Endodermal cell (in vitro differentiated cells): ENCODE measurements at regions not wholly inside any gene's neighbourhood (a gene's known extent, or its start where the extent isn't known, plus 50 kb on each side); places are given as distances from the start of the nearest gene placed in this dataset.

Experiments
- DNase-seq: peaks from one replicate; pipeline ENCODE4 v3.0.0-alpha.2; 2017
- H3K27ac ChIP-seq: 2 replicates; pipeline ENCODE4 v1.5.1; 2013; ENCODE audit warnings: mild to moderate bottlenecking, low read depth, low read length, moderate library complexity
- H3K27me3 ChIP-seq: 2 replicates; pipeline ENCODE4 v1.6.1; 2013; ENCODE audit warnings: mild to moderate bottlenecking, low read length, moderate library complexity; ENCODE audit not compliant: insufficient read depth, control insufficient read depth, poor library complexity, severe bottlenecking
- H3K36me3 ChIP-seq: 2 replicates; pipeline ENCODE4 v1.7.0; 2013; ENCODE audit warnings: mild to moderate bottlenecking, low read length, moderate library complexity; ENCODE audit not compliant: control insufficient read depth, insufficient read depth
- H3K4me1 ChIP-seq: one replicate; pipeline ENCODE4 v1.7.0; 2013; ENCODE audit warnings: low read length; ENCODE audit not compliant: control insufficient read depth, insufficient read depth
- H3K4me3 ChIP-seq: 2 replicates; pipeline ENCODE4 v1.5.1; 2013; ENCODE audit warnings: mild to moderate bottlenecking, low read length, moderate library complexity
- H3K9ac ChIP-seq: 2 replicates; pipeline ENCODE4 v1.6.1; 2013; ENCODE audit warnings: mild to moderate bottlenecking, low read length, moderate library complexity; ENCODE audit not compliant: poor library complexity, severe bottlenecking; ENCODE audit errors: extremely low read depth
- H3K9me3 ChIP-seq: 2 replicates; pipeline ENCODE4 v1.6.1; 2013; ENCODE audit warnings: mild to moderate bottlenecking, low read length, moderate library complexity; ENCODE audit not compliant: control insufficient read depth
- H3K27ac Mint-ChIP-seq: 2 replicates; pipeline ENCODE4 v1.8.0; 2020; ENCODE audit warnings: mixed read lengths
- H3K27me3 Mint-ChIP-seq: 2 replicates; pipeline ENCODE4 v1.8.0; 2021; ENCODE audit warnings: mild to moderate bottlenecking, mixed read lengths; ENCODE audit not compliant: insufficient read depth
- H3K36me3 Mint-ChIP-seq: 2 replicates; pipeline ENCODE4 v1.8.0; 2020; ENCODE audit warnings: low read depth, mixed read lengths
- H3K4me1 Mint-ChIP-seq: 2 replicates; pipeline ENCODE4 v1.8.0; 2020; ENCODE audit warnings: mixed read lengths
- H3K4me3 Mint-ChIP-seq: 2 replicates; pipeline ENCODE4 v1.8.0; 2020; ENCODE audit warnings: mild to moderate bottlenecking, moderate library complexity, mixed read lengths
- H3K9me3 Mint-ChIP-seq: 2 replicates; pipeline ENCODE4 v1.8.0; 2020; ENCODE audit warnings: mild to moderate bottlenecking, mixed read lengths
- WGBS, 2 experiments: methylation state at CpG; one replicate each; pipeline versions ENCODE4 v1.1.5 to v1.1.7; 2013; ENCODE audit warnings: missing lambda C conversion rate in 2 of 2, mixed read lengths in 1 of 2; ENCODE audit not compliant: insufficient coverage in 1 of 2, insufficient read length in 1 of 2; 5-methylcytosine and 5-hydroxymethylcytosine counted together
- TF ChIP-seq, protein P1 (sequence below): fragments of 200-600 bp; sonication (generic); conservative IDR thresholded peaks from 2 replicates; pipeline ENCODE4 v1.5.0; 2021; ENCODE audit warnings: antibody characterized with exemption, mild to moderate bottlenecking

GRCh38 chr14:44265246-44265645 lies 241.8 kb downstream of the FSCB start:
- Mint-ChIP-seq H3K4me1 (peaks cover 1% of the 10 kb centered on the region), H3K4me3 (no peak overlapping the region), H3K9me3 (peaks cover 18% of the 10 kb centered on the region), H3K27me3 (no peaks in the 10 kb centered on the region), H3K27ac (no peak overlapping the region), H3K36me3 (no peaks in the 10 kb centered on the region)
- H3K9ac ChIP-seq, result no peak overlapping the region
- H3K9me3 ChIP-seq, result no peaks in the 10 kb centered on the region
- H3K27me3 ChIP-seq, result no peaks in the 10 kb centered on the region
- 74 to 87% methylated on average over 2 of the region's 2 CpGs for WGBS, 2 experiments
- no peak for DNase-seq
- no peak overlapping the region for H3K27ac ChIP-seq
- TF ChIP-seq, protein P1, sequence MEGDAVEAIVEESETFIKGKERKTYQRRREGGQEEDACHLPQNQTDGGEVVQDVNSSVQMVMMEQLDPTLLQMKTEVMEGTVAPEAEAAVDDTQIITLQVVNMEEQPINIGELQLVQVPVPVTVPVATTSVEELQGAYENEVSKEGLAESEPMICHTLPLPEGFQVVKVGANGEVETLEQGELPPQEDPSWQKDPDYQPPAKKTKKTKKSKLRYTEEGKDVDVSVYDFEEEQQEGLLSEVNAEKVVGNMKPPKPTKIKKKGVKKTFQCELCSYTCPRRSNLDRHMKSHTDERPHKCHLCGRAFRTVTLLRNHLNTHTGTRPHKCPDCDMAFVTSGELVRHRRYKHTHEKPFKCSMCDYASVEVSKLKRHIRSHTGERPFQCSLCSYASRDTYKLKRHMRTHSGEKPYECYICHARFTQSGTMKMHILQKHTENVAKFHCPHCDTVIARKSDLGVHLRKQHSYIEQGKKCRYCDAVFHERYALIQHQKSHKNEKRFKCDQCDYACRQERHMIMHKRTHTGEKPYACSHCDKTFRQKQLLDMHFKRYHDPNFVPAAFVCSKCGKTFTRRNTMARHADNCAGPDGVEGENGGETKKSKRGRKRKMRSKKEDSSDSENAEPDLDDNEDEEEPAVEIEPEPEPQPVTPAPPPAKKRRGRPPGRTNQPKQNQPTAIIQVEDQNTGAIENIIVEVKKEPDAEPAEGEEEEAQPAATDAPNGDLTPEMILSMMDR, result no peak
- H3K36me3 ChIP-seq, result no peaks in the 10 kb centered on the region
- no peak overlapping the region for H3K4me3 ChIP-seq
- H3K4me1 ChIP-seq, result no peaks in the 10 kb centered on the region

DNA sequence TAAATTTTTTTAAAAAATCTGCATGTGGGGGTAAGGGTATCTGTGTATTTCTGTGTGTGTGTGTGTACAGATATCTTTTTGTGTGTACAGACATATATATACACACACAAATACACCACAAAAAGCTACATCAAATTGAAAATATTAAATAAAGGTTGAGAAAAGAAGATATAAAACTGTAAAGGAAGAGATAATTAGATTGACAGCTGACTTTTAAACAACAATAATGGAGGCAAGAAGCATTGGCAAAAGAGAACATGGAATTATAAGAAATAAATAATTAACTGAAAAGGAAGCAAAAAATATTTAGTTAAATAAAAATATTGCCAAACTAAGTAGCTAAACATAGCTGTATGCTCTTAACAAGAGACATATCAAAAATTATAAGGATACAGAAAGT lies 291.4 kb downstream of the FSCB start:
- no peak for DNase-seq
- no peak overlapping the region for H3K4me3 ChIP-seq
- H3K27me3 Mint-ChIP-seq, result no peaks in the 10 kb centered on the region
- H3K4me1 Mint-ChIP-seq, result no peaks in the 10 kb centered on the region
- no peak overlapping the region for H3K27ac ChIP-seq
- no peak overlapping the region for H3K9ac ChIP-seq
- TF ChIP-seq, protein P1, result no peak
- no peaks in the 10 kb centered on the region for H3K4me1 ChIP-seq
- H3K4me3 Mint-ChIP-seq, result no peak overlapping the region
- H3K9me3 ChIP-seq, result peaks cover 5% of the 10 kb centered on the region
- peaks cover 13% of the 10 kb centered on the region for H3K9me3 Mint-ChIP-seq
- H3K36me3 Mint-ChIP-seq, result no peaks in the 10 kb centered on the region
- no peaks in the 10 kb centered on the region for H3K27me3 ChIP-seq
- H3K36me3 ChIP-seq, result no peaks in the 10 kb centered on the region
- H3K27ac Mint-ChIP-seq, result no peak overlapping the region

GRCh38 chr14:44211718-44212117 lies 295.4 kb downstream of the FSCB start:
- peaks cover 13% of the 10 kb centered on the region for H3K9me3 Mint-ChIP-seq
- Histone ChIP-seq H3K9me3 (no peaks in the 10 kb centered on the region), H3K36me3 (no peaks in the 10 kb centered on the region), H3K27ac (no peak overlapping the region), H3K4me3 (no peak overlapping the region), H3K27me3 (no peaks in the 10 kb centered on the region), H3K9ac (no peak overlapping the region), H3K4me1 (no peaks in the 10 kb centered on the region)
- H3K27me3 Mint-ChIP-seq, result no peaks in the 10 kb centered on the region
- DNase-seq, result no peak
- H3K4me1 Mint-ChIP-seq, result no peaks in the 10 kb centered on the region
- TF ChIP-seq, protein P1, result no peak
- H3K36me3 Mint-ChIP-seq, result no peaks in the 10 kb centered on the region
- no peak overlapping the region for H3K4me3 Mint-ChIP-seq
- no peak overlapping the region for H3K27ac Mint-ChIP-seq
- 70% methylated on average over 2 of the region's 2 CpGs; no CpG with 5 or more reads in 1 of the 2 experiments for WGBS, 2 experiments
